ENCODE measurements at regions not wholly inside any gene's neighbourhood (a gene's known extent, or its start where the extent isn't known, plus 50 kb on each side); places are given as distances from the start of the nearest gene placed in this dataset.
"Not testable (repeated sequence)": the region's sequence is repeated elsewhere in the genome, so short reads cannot be mapped to it uniquely, and the experiment has no call there.

- DNase-seq (ENCODE audit: low spot score) = not testable (repeated sequence)
Observed at GRCh38 chr1:146640671-146641070, 297.5 kb upstream of the NBPF12 start.

GRCh38 chr1:146630302-146630701 is 307.8 kb upstream of the NBPF12 start:
- DNase-seq (ENCODE audit: low spot score) = not testable (repeated sequence)

GRCh38 chr1:146618582-146618981 is 319.5 kb upstream of the NBPF12 start:
- DNase-seq (ENCODE audit: low spot score) = not testable (repeated sequence)

GRCh38 chr1:146604681-146605080 is 333.4 kb upstream of the NBPF12 start:
- not testable (repeated sequence) for DNase-seq (ENCODE audit: low spot score)

- not testable (repeated sequence) for DNase-seq (ENCODE audit: low spot score)
Observed at GRCh38 chr1:146600720-146601307, 337.3 kb upstream of the NBPF12 start.

- not testable (repeated sequence) for DNase-seq (ENCODE audit: low spot score)
Observed at GRCh38 chr1:146599906-146600305, 338.2 kb upstream of the NBPF12 start.

- not testable (repeated sequence) for DNase-seq (ENCODE audit: low spot score)
Observed at GRCh38 chr1:146581229-146581628, 352.4 kb upstream of the NOTCH2NLA start.

GRCh38 chr1:146567541-146567940 is 338.7 kb upstream of the NOTCH2NLA start:
- not testable (repeated sequence) for DNase-seq (ENCODE audit: low spot score)

GRCh38 chr1:146558032-146558431 is 329.2 kb upstream of the NOTCH2NLA start:
- DNase-seq (ENCODE audit: low spot score) = not testable (repeated sequence)

GRCh38 chr1:146556405-146556804 is 327.6 kb upstream of the NOTCH2NLA start:
- DNase-seq (ENCODE audit: low spot score) = not testable (repeated sequence)

GRCh38 chr1:146552414-146552813 is 323.6 kb upstream of the NOTCH2NLA start:
- DNase-seq (ENCODE audit: low spot score) = not testable (repeated sequence)

GRCh38 chr1:146548684-146549083 is 319.9 kb upstream of the NOTCH2NLA start:
- DNase-seq (ENCODE audit: low spot score) = not testable (repeated sequence)

GRCh38 chr1:146546189-146546588 is 317.4 kb upstream of the NOTCH2NLA start:
- DNase-seq (ENCODE audit: low spot score) = not testable (repeated sequence)

GRCh38 chr1:146537775-146538373 is 309.1 kb upstream of the NOTCH2NLA start:
- DNase-seq (ENCODE audit: low spot score) = not testable (repeated sequence)

GRCh38 chr1:146536028-146536427 is 307.2 kb upstream of the NOTCH2NLA start:
- DNase-seq (ENCODE audit: low spot score) = not testable (repeated sequence)

GRCh38 chr1:146535575-146535974 is 306.8 kb upstream of the NOTCH2NLA start:
- DNase-seq (ENCODE audit: low spot score) = not testable (repeated sequence)

- not testable (repeated sequence) for DNase-seq (ENCODE audit: low spot score)
Observed at GRCh38 chr1:146530958-146531357, 302.1 kb upstream of the NOTCH2NLA start.

- DNase-seq (ENCODE audit: low spot score) = not testable (repeated sequence)
Observed at GRCh38 chr1:146522812-146523211, 294.0 kb upstream of the NOTCH2NLA start.

GRCh38 chr1:146522345-146522744 is 293.5 kb upstream of the NOTCH2NLA start:
- DNase-seq (ENCODE audit: low spot score) = not testable (repeated sequence)

GRCh38 chr1:146521804-146522203 is 293.0 kb upstream of the NOTCH2NLA start:
- DNase-seq (ENCODE audit: low spot score) = not testable (repeated sequence)

- not testable (repeated sequence) for DNase-seq (ENCODE audit: low spot score)
Observed at GRCh38 chr1:146513754-146514153, 284.9 kb upstream of the NOTCH2NLA start.

GRCh38 chr1:146511047-146511777 is 282.4 kb upstream of the NOTCH2NLA start:
- DNase-seq (ENCODE audit: low spot score) = not testable (repeated sequence)

Data from kidney capillary endothelial cell (primary cell).